Gastroesophageal sphincter (tissue), 2 donors: ENCODE measurements at regions not wholly inside any gene's neighbourhood (a gene's known extent, or its start where the extent isn't known, plus 50 kb on each side); places are given as distances from the start of the nearest gene placed in this dataset.

Experiments
- EP300 ChIP-seq: sonication (generic); formaldehyde crosslinking; IDR thresholded peaks from one replicate; pipeline ENCODE4 v1.6.1; 2017; ENCODE audit warnings: antibody characterized with exemption, mild to moderate bottlenecking
- POLR2A ChIP-seq, 2 donors: fragments of 450-650 bp; IDR thresholded peaks; one replicate each; pipeline ENCODE4 v1.6.1; 2017; ENCODE audit warnings: antibody characterized with exemption in 2 of 2, mild to moderate bottlenecking in 2 of 2, moderate library complexity in 1 of 2

DNA sequence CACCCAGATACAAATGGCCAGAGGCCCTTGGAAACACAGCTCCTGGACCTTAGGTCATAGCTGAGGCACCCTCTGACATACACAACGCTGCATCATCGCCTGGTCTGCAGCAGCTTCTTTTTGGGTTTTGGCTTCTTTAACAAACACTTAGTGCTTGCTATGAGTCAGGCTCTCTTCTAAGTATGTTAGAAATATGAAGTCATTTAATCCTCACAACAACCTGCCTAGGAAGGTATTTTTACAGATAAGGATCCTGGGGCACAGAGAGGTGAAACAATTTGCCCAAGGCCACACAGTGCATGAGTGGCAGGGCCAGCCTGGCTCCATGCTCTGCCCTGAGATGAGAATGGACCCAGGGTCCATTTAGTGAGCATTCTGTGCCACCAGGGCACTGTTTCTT lies 96.6 kb downstream of the TMEM17 start:
- TF ChIP-seq EP300 (no peak), POLR2A (IDR thresholded peaks at IDR 0.05) (no peak)
